COLO829 (cell line): ENCODE measurements at regions not wholly inside any gene's neighbourhood (a gene's known extent, or its start where the extent isn't known, plus 50 kb on each side); places are given as distances from the start of the nearest gene placed in this dataset.

ENCODE experiments used
- DNase-seq: peaks from one replicate; pipeline ENCODE4 v3.0.0; 2012; ENCODE audit warnings: low spot score

DNA sequence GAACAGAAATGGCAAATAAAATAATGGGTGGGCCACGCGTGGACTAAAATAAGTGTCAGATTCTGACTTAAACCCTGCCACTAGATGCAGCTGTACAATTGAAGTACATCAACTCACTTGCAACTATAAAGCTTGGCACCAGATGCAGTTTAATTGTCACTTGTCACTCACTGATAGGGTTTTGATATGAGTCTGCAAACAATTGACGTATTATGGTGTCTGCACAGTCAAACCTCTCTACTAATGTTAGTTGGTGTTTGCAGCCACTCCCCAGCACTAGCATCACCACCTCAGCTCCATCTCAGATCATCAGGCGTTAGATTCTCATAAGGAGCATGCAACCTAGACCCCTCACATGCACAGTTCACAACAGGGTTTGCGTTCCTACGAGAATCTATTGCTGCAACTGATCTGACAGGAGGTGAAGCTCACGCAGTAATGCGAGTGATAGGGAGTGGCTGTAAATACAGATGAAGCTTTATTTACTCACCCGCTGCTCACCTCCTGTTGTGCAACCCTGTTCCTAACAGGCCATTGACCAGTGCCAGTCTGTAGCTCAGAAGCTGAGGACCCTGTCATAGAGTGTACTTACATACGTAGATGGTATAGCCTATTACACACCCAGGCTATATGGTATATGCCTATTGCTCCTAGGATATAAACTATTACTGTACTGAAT, 72.1 kb upstream of the SEMA6A start:
- DNase-seq = no peak

DNA sequence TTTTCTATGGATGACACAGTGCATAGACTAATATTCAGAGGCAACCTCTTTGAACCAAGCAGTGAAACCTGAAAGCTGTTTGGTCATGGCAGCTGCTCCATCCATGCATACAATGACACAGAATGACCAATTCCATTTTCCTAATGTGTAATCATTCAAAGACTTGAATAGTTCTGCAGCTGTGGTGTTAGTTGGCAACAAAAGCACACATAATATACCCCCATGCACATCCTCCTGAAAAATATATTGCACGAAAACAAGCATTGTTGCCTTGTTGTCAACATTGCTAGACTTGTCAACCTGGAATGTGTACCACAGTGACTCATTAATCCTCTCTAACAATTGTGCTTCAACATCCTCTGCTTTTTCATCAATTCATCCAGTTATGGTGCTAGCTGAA, 71.0 kb upstream of the SEMA6A start:
- DNase-seq = no peak

DNA sequence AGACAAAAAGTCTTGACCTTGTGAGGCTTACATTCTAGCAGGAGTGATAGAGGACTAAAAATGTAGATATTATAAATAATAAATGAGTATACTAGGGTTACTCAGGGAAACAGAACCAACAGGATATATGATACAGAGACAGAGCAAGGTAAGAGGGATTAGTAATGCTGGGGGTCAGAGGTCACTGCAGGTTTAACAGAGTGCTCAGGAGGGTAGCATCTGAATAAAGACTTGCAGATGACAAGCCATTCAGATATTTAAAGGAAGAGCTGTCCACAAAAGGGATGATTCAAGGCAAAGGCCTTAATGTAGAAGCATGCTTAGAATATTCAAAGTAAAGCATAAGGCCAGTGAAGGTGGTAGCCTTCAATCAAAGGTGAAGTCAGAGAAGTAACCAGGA, 65.6 kb upstream of the SEMA6A start:
- no peak for DNase-seq

DNA sequence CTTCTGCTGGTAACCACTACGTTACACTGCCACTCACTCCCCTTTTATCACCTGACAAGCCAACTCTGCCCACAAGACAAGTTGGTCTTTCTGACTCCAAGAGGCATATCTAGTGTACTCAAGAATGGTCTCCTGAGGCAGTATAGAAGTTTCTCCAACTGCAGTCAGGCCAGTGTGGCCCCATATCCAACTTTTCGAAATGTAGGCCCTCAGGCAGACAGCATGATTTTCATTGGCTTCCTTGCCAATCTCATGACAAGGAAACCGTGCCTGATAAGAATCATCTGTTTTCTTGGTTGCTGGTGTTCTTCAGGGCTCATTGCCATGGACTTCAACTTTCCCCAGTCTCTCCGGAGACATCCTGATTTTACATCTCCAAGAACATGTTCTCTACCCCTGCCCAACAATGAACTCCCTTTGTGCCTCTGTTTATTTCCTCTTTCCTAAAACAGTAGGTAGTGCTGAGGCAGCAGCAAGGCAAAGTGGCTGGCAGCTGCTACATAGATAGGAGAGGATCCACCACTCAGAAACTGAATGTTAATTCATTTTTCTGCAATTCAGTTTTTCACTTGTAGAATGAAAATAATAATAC, 62.6 kb upstream of the SEMA6A start:
- DNase-seq = no peak

DNA sequence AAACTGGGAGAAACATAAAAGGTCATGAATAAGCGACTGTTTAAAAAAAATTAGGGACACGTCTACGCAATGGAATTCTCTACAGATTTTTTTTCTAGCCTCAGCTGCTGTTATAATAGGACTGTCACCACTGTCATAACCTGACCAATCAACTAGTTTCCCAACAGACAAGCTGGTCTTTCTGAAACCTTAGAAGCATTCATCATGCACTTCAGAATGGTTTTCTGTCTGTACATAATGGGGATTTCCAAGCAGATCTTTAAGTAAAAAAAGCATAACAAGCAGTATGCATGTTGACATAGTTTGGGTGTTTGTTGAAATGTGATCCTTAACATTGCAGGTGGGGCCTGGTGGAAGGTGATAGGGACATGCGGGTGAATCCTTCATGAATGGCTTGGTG, 58.3 kb upstream of the SEMA6A start:
- no peak for DNase-seq

DNA sequence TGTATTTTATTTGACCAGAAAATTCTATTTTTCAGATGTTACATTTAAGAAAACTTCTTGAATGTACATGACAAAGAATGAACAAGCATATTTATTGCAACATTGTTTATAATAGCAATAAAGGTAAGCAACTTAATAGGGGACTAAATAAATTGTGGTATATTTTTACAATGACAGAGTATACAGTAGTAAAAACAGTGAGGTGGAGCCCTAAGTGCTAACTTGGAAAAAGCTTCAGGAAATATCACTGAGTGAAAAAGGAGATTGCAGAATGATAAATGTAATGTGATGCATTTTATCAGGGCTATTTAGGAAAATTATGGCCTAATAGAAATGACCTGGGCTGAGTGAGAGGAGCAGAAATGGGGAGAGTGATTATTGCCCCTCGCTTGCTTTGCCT, 56.5 kb upstream of the SEMA6A start:
- DNase-seq = no peak

DNA sequence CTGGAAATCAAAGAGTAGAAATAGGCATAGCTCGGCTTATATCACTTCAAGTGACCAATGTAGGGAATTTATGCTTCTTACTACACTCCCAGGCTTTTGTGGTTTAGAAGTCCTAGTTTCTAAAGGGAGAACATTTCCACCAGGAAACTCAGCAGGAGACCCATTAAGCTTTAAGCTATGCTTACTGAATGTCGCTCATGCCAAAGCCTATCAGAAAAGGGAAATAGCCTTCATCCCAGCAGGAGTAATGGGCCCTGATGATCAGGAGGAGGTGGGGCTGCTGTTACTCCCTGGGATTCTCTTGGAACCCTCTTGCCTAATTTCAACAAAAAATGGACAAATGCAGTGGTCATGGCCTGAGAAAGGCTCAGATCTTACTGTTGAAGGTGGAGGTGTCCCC, 54.5 kb upstream of the SEMA6A start:
- DNase-seq = no peak

DNA sequence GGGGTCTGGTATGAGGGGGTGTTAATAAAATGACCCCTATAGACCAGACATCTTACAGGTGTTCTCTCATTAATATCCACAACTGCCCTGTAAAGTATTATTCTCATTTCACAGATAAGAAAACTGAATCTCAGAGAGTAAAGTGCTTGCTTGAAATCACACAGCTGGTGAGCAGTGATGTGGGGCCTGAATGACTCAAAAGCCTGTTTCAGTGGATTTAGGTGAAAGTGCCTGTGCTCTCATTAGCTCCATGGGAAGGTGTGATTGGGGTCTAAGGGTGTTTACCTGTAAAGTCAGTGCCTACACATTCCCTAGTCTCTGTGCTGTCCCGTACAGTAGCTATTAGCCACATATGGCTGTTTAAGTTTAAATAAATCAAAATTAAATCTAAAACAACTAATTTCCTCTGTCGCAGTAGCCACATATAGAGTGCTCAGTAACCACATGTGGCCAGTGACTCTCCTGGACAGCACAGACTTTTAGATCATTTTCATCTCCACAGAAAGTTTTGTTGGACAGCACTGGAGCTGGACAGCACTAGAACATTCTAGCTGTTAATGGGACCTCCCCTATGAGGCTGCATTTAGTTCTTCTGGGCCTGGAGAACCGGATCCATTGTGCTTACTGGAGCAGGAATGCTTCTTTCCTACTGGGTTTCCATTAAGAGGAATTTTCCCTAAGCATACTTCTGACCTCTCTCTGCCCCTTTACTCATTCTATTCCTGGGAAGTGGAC, 52.5 kb upstream of the SEMA6A start:
- no peak for DNase-seq

DNA sequence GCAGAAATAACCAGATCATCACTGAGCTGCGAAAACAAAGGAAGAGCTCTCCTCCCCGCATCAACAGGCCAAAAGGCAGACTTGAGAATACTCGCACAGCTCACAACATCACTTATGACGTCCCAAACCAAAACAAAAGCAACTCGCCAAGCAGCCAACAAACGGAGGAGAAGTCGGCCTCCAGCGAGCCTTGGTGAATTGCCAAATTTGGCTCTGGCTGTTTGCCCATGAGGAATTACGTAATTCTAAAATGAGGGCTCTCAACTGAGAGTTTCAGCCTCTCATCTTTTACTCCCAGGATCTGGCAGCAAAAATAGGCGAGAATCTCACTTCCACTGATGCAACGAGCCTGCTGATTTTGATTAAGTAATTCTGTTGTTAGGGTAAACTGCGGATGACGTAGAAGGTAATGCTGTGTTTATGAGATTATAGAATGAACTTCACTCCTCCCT, 51.7 kb upstream of the SEMA6A start:
- DNase-seq = no peak
